Activated CD4-positive, alpha-beta T cell treated with anti-CD3 and anti-CD28 coated beads, Interleukin-10, Interleukin-2, amounts not matched to agents 100 ng/mL and 50 ng/mL, durations not matched to agents 16 hours and 8 hours (primary cell): ENCODE measurements at regions not wholly inside any gene's neighbourhood (a gene's known extent, or its start where the extent isn't known, plus 50 kb on each side); places are given as distances from the start of the nearest gene placed in this dataset.
"Not testable (repeated sequence)": the region's sequence is repeated elsewhere in the genome, so short reads cannot be mapped to it uniquely, and the experiment has no call there.

Source experiments
- DNase-seq: peaks from one replicate; pipeline ENCODE4 v3.0.0-alpha.2; 2020

DNA sequence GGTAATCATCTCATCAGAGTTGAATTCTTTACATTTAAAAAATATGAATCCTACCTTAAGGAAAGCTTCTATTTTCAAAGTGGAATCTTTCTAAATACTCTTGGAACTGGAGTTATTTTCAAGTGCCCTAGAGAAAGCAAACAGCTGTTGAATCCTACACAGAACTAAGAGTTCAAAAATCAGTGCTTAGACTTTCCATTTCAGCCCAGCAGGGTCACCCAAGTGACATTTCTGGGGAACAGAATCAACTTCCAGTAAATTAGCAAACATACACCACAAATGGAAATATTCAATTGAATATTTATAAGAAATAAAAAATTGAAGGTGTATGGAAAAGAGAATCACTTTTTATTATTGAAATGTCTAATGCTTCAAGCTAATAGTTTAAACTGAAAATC is 427.7 kb upstream of the NOX3 start:
- no peak for DNase-seq

DNA sequence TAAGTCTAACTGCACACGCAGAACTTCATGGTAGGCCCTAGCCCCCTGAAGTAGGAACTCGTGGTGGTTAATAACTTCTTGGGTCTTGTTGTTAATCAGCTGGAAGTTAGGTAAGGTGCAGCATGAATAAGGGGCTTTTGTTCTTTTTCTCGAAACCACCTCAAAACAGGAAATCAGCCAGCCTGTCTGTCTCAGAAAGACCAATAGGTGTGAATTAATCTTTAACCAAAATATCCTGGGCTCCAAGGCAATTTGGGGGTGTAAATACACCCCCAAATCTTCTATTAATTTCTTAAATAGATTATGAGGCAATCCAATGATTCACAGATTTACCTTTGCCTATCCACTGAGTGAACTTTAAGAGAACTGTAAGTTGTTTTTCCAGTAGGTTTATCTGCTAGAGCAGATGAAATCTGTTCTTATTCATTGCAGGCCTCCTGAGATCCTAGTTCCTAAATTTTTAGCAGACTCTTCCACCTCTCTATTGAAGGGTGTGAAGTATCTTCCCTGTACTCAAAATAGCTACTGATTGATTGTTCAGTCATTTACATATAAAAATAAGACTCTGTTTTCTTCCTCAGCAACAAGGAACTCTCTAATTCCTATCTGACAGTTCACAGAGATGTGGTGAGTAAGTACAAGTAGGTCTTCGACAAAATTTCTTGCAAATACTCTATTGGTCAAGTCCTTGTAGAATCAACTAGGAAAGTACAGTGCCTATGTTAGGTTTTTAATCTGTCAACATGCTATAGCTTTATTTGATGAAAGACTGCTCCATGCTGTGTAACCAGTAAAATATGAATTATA is 427.1 kb upstream of the NOX3 start:
- no peak for DNase-seq

DNA sequence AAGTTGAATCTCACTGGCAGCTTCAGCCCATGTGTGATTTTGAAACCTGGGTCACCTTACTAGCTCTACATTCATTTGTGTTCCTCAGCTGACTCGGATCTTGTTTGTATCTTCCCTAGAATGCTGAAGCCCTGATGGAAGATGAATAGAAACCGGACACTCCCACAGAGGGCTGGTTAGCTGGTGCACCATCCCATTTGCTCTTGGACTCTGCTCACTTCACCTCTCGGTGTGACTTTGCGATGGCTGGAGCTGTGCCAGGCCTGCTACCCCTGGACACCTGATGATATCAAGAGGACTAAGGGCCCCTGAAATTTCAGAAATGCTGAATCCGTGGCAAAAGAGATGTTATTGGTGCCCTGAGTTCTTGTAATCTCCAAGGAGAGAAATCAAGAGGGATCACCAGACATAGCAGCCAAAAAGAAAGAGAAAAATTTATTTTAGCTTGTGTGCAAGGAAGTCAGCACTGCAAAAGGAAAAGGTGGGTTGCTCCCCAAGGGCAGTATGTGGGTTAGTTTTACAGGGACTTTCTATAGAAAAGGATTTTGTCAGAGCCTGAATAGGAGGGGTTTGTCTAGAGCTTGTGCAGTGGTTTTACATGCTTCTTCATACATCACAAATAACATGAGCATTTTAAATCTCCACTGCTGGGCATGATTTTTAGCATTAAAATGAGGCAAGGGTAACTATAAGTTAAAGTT is 426.3 kb upstream of the NOX3 start:
- DNase-seq = no peak

DNA sequence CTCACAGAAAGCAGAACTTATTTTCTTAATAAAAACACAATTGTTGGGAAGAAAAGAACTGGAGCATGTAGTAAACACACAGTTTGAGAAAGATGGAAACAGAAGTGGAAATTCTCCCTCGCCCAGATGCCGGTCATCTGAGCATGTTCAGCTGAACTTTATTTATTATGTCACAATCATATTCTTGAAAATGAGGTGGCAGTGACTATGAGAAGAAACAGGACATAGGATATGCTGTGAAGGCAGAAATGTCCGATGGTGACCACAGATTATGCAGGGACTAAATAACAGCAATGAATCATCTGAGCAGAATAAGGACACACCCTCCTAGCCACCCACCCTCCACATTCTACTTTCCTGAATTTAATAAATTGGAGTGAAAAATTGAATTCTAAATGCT is 425.3 kb upstream of the NOX3 start:
- no peak for DNase-seq

DNA sequence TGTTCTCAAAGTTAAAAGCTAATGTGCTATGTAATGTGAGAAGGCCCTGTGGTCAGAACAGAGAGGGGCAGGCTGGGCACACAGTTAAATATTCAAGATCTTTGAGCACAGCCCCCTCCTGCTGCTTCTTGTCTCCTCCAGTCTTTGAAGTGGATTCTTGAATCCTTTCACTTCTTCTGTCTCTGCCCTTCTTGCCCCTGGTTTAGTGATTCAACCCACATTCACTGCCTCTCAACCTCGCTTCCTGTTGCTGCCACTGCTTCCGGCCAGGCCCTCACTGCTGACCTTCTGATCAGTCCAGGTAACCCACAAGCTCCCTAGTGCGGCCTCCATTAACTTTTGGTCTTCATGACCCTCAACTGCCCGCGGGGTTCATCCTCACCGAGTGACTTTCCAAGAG is 417.3 kb upstream of the NOX3 start:
- DNase-seq = no peak

DNA sequence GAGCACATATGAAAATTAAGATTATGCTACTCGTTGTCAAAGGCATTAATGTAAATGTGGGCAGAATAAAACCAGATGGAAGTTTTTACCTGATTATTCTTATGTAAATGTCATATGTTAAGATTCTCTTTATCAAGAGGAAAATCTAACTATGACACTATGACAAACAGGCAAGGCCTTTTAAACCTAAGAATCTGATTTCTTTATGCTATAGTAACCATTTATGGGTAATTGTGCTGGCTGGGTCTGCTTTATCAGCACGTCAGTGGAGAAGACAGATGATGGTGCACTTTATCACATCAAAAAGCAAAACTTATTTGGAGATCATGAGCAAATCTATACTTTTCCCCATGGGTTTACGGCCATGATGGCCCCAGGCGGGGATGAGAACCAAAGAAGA is 412.0 kb upstream of the NOX3 start:
- DNase-seq = no peak

DNA sequence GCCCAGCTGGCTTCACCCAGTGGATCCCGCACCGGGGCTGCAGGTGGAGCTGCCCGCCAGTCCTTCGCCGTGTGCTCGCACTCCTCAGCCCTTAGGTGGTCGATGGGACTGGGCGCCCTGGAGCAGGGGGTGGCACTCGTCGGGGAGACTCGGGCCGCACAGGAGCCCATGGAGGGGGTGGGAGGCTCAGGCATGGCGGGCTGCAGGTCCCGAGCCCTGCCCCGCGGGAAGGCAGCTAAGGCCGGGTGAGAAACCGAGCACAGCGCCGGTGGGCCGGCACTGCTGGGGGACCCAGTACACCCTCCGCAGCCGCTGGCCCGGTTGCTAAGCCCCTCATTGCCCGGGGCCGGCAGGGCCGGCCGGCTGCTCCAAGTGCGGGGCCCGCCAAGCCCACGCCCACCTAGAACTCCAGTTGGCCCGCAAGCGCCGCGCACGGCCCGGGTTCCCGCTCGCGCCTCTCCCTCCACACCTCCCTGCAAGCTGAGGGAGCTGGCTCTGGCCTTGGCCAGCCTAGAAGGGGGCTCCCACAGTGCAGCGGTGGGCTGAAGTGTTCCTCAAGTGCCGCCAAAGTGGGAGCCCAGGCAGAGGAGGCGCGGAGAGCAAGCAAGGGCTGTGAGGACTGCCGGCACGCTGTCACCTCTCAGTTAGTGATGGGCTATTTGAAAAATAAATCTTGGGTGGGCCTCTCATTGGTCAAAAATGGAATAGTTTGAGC is 411.2 kb upstream of the NOX3 start:
- not testable (repeated sequence) for DNase-seq

DNA sequence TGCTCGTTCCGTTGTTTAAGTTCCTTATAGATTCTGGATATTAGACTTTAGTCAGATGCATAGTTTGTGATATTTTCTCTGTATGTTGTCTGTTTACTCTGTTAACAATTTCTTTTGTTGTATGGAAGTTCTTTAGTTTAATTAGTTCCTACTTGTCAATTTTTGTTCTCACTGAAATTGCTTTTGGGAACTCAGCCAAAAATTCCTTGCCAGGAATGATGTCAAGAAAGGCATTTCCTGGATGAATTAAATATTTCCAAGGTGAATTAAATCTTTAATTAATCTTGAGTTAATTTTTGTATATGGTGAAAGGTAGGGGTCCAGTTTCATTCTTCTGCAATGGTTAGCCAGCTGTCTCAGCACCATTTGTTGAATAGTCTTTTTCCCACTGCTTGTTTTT is 406.2 kb upstream of the NOX3 start:
- no peak for DNase-seq

DNA sequence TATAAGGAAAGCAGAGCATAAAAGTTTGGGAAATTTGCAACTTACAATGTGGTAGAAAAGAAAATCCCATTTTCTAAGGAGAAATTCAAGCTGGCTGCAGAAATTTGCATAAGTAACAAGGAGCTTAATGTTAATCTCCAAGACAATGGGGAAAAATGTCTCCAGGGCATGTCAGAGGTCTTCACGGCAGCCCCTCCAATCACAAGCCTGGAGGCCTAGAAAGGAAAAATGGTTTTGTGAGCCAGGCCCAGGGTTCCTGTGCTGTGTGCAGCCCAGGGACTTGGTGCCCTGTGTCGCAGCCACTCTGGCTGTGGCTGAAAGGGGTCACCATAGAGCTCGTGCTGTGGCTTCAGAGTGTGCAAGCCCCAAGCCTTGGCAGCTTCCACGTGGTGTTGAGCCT is 403.3 kb upstream of the NOX3 start:
- DNase-seq = not testable (repeated sequence)

DNA sequence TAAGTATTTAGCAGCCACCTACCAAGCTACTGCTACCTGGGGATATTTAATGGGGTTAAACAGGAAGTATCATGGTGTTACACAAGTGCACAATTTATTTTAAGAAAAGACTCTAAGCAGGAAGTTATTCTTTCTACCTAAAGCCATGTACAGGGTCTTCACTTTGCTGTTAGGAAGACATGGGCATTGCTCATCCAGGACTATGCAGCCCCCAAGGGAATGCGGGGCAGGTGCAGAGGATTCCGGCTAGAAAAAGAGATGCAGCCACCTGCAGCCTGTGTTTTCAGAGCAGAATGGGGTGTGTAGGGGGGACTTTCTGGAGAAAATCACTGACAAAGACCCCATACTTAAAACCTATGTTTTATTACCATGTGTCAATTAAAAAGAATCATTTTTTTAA is 399.1 kb upstream of the NOX3 start:
- DNase-seq = no peak

DNA sequence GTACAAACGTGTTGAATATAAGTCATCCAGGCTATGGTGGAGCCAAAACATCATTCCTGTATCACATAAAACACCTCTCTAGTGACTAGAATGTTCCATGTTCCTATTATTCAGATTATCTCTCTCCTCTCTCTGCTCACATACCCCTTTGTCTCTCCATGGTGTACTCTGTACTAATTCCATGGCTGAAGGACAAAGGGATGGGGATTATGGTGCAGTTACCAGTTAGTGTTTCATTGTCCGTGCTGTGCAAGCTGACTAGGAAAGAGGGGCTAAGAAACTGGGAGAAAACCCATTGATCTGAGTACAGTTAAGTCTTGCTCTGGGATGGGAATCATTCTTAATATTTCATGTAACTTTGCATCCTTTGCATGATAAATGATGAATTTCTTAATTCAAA is 397.4 kb upstream of the NOX3 start:
- DNase-seq = no peak

DNA sequence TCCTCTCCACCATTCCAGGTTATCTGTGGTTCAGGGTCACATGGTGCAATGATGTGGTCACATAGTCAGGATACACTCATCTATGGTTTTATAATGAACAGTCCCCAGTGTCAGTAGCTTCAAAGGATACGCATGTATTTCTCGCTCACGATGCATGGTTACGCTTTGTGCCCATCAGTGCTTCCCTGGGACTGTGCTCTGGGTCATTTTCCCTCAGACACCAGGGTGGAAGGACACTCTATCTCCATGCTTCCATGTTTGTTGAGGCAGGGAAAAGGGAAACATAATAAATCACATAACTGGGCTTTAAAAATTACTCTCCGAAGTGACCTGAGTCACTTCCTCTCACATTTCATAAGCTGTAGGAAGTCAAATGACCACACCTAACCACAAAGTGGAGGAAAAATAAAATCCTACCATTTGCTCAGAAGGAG is 394.8 kb upstream of the NOX3 start:
- no peak for DNase-seq

DNA sequence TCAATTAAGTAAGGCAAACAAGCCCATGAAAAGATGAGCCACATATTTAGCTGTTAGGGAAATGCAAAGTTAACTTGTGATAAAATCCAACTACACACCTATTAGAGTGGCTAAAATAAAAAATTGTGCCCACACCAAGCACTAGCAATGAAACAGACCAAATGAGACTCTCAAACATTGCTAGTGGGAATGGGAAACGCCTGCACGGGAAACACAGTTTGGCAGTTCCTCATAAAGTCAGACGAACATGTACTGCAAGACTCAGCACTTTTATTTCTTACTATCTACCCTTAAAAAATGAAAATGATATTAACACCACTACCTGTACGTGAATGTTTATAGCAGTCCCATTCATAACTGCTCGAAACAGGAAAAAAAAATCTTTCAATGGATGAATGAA is 392.1 kb upstream of the NOX3 start:
- DNase-seq = no peak

DNA sequence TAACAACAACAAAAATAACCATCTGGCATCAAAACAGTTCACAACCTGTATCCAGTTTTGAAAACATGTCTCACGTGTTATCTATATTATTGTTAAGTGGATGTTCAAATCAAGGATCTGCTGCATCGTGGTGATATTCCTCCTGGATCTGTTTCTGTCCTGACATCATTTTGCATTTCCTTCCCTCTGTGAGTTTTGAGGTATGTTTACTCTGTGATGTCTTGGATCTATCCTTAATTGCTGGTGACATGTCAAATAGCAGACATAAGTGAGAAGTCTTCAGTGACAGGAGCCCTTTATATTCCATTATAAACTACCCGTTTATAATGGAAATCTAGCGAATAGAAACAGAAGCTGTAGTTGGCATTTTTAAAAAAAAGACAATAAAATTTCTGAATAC is 381.8 kb upstream of the NOX3 start:
- DNase-seq = no peak

DNA sequence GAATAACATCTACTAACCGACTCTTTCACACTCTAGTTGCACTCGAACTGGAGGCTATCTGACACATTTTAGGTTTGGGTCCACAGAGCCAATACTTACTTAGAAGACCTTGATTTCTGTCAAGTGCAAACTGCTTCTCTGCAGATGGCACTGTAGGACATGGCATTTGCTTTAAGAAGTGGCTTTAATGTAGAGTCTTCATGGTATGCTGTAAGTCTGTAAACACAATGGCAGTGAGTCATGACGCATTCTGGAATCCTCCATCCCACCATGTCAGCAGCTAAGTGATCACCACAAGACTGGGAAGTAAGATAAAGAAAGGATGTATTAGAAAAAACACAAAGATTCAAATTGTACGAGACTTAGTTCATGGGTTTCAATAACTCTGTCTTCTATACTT is 377.0 kb upstream of the NOX3 start:
- no peak for DNase-seq

DNA sequence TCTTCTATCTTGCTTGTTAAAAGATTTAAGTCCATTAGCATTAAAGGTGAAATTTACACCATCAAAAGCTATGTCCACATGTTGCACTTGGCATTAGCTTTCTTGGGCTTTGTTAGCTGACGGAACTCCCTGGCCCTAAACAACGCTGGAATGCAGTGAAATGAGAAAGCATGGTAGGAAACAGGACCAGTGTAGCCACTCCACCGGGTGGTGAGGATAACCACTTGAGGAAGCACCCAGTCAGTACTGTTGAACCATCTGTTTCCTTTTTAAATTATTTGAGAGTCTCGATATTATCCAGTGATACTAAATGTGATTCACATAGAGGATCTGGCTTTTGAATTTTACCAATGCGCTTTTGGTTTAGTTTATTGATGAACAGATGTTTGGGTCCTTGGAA is 374.9 kb upstream of the NOX3 start:
- no peak for DNase-seq

DNA sequence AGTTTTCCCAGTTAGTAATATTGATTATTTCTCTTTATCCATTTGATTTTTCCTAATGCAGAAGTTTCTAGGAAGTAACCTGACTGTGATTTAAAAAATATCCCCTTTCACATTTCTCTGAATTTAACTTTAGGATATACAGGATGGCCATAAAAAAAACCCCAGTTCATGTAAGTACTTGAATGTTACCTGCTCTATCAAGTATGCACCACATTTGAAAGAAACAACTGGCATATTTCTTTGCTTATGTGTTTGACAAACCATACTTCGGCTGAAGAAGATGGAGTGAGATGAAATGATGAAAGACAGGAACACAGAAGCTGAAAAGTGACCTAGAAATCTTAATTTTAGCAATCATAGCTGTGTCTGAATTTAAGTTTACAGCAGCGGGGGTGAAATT is 374.0 kb upstream of the NOX3 start:
- no peak for DNase-seq

DNA sequence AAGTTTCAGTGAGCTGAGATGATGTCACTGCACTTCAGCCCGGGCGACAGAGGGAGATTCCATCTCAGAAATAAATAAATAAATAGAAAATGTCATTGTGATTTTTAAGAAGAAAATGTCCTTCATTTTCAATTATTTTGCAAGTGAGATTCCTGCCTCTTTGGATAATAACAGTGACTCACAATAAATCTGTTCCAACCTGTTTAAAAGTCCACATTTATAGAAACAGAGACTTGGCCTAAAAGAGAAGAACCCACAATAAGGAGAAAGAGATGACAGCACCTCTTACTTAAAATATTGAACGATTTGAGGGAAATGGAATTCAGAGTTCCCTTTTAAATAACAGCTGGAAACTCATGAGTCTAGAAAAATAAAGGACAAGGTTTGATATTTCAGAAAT is 373.4 kb upstream of the NOX3 start:
- no peak for DNase-seq

DNA sequence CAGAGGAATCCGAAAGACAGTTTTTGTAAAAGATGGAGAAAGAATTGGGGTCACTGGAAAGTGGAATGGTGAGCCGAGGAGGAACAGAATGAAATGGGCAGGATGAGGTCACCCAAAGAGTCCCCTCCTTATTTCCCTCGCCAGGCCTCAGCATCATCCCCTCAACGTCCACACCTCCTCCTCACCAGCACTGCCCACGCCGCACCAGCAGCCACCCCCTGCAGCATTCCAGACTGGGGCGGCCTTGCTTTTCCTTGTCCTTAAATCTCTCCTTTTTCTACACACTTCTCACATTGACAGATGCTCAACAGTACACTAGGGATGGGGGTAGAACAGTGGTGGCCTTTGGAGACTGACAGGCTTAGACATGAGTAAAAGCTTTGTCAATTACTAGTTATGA is 363.1 kb upstream of the NOX3 start:
- no peak for DNase-seq

DNA sequence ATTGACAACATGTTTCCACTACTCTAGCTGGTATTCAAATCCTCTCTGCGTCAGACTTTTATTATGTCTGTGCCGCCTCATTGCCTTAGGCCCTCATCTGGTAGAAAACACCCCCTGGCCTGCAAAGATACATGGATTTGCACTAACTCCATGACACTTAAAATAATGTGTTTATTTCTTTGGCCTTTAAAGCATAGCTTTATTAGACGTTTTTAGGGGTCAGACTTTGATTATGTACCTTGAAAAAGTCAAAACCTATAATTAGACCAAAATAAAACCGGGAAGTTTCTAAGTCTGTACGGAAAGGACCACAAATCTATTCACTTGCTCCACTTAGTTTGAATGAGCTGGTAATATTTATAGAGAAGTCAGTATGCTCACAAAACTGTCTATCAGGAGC is 357.9 kb upstream of the NOX3 start:
- DNase-seq = no peak

DNA sequence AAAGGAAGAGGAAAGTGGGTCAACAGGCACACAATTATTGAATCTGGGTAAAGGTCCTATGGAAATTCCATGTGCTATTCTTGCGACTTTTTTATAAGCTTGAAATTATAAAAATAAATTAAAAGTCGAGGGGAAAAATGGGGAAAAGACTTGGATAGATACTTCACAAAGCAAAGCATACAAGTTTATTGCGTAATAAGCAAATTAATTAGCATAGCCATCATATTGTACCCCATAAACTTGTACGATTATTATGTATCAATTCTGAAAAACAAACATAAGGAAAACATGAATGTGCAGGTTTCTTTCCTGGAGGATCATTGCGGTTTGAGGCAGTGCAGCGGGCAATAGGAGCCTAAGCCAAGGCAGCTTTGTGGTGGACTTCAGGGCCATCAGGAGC is 351.6 kb upstream of the NOX3 start:
- DNase-seq = no peak

DNA sequence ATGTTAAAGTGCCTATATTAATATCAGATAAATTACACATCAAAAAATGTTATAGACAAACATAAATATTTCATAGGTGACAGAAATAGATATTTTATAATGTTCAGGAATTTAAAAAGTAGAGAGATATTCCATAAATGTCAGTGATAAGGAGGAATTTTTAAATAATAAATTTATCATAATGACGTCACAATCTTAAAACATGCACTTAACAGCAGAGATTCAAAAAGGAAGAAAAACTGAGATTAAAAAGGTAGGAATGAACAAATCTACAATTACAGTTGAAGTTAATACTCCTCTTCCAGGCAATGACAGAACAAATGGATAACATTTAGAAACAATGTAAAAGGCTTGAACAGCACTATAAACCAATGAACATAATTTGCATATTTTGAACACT is 345.4 kb upstream of the NOX3 start:
- DNase-seq = no peak

DNA sequence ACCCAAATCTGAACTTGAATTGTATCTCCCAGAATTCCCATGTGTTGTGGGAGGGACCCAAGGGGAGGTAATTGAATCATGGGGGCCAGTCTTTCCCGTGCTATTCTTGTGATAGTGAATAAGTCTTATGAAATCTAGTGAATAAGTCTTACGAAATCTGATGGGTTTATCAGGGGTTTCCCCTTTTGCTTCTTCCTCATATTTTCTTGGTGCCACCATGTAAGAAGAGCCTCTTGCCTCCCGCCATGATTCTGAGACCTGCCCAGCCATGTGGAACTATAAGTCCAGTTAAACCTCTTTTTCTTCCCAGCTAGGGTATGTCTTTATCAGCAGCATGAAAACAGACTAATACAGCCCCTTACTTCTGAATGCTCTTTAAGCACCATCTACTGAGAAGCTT is 343.2 kb upstream of the NOX3 start:
- not testable (repeated sequence) for DNase-seq

DNA sequence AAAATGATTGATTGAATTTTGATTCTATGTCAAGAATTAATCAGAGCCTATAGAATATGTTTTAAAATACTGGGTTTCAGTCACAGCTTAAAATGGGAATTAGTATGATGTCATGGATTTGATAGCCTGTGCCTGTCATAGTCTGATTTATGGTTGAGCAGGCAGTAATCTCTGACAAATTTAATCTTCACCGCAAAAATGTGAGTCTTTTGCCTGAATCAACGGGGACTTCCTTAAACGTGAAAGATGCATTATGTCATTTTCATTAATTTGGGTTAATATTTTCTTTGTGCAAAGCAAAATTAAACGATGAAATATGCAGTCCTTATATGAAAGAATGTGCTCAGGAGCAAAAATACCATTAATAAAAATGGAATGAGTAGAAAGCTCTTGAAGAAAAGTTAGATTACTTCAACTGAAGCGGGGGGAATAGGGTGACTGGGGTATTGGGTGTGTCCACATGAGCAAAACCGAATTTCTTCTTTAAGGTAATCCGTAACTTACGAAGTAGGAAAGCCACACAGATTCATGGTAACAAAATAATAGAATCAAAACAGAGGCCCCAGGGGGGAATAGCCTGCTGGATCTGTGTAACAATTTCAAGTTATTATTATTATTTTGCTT is 339.6 kb upstream of the NOX3 start:
- DNase-seq = no peak
